Right lobe of liver (tissue), 4 donors: ENCODE measurements at regions not wholly inside any gene's neighbourhood (a gene's known extent, or its start where the extent isn't known, plus 50 kb on each side); places are given as distances from the start of the nearest gene placed in this dataset.

Source experiments
- CTCF ChIP-seq, 4 donors: fragments of 200-600 bp in 3 of 4; fragments of 450-650 bp in 1 of 4; IDR thresholded peaks; one replicate each; pipeline versions ENCODE4 v1.5.1 to v1.8.0; 2016 to 2022; ENCODE audit warnings: antibody characterized with exemption in 4 of 4, mild to moderate bottlenecking in 2 of 4
- POLR2A ChIP-seq: fragments of 450-650 bp; IDR thresholded peaks from one replicate; pipeline ENCODE4 v1.6.1; 2017; ENCODE audit warnings: antibody characterized with exemption, mild to moderate bottlenecking
- donor health status: DM: no; HTN: no; CAD: no.
- donor health status: DM: no; HTN: no; CAD: no.
- donor health status: DM: no; HTN: yes; CAD: no.

GRCh38 chr11:116646191-116646590, 126.6 kb downstream of the BUD13 start:
- TF ChIP-seq POLR2A: no peak
- no peak for TF ChIP-seq CTCF (IDR thresholded peaks at IDR 0.05)
